GM12891 (cell line): ENCODE measurements at regions not wholly inside any gene's neighbourhood (a gene's known extent, or its start where the extent isn't known, plus 50 kb on each side); places are given as distances from the start of the nearest gene placed in this dataset.

Experiments
- PAX5 ChIP-seq: IDR thresholded peaks from 2 replicates; pipeline ENCODE4 v1.6.1; 2011; ENCODE audit warnings: low read length, moderate library complexity, mild to moderate bottlenecking; ENCODE audit not compliant: insufficient read depth, severe bottlenecking
- POLR2AphosphoS5 ChIP-seq: IDR thresholded peaks from 2 replicates; pipeline ENCODE4 v1.6.1; 2011; ENCODE audit warnings: low read depth, low read length, control low read depth
- TAF1 ChIP-seq: IDR thresholded peaks from 2 replicates; pipeline ENCODE4 v1.6.1; 2011; ENCODE audit warnings: low read depth, low read length, control low read depth

GRCh38 chr5:155295111-155295510 lies 281.6 kb downstream of the KIF4B start:
- TF ChIP-seq POLR2AphosphoS5 (no peak), TAF1 (no peak), PAX5 (no peak)
